Stimulated activated naive B cell treated with anti-CD40 and anti-IgM and Interleukin-4, amounts not matched to agents 10 μg/mL and 1 μg/mL and 100 μg/mL, for 72 hours (primary cell): ENCODE measurements at regions not wholly inside any gene's neighbourhood (a gene's known extent, or its start where the extent isn't known, plus 50 kb on each side); places are given as distances from the start of the nearest gene placed in this dataset.
"Not testable (repeated sequence)": the region's sequence is repeated elsewhere in the genome, so short reads cannot be mapped to it uniquely, and the experiment has no call there.

Experiments
- ATAC-seq, 2 donors: fragments of 150-1000 bp; cut with Tn5 transposase; replicated peaks; 2 replicates each; pipeline ENCODE4 v1.10.0; 2021; ENCODE audit warnings: moderate library complexity in 1 of 2
- DNase-seq: peaks from one replicate; pipeline ENCODE4 v3.0.0; 2021
- H3K27ac Mint-ChIP-seq: one replicate; pipeline ENCODE4 v1.8.0; 2022; ENCODE audit warnings: mild to moderate bottlenecking, mixed read lengths
- H3K27me3 Mint-ChIP-seq, 2 donors: one replicate each; pipeline ENCODE4 v1.8.0; 2022; ENCODE audit warnings: mixed read lengths in 2 of 2
- H3K36me3 Mint-ChIP-seq, 2 donors: one replicate each; pipeline ENCODE4 v1.8.0; 2022; ENCODE audit warnings: mixed read lengths in 2 of 2, mild to moderate bottlenecking in 1 of 2
- H3K4me1 Mint-ChIP-seq, 2 donors: one replicate each; pipeline ENCODE4 v1.8.0; 2022; ENCODE audit warnings: mixed read lengths in 2 of 2, mild to moderate bottlenecking in 1 of 2
- H3K4me3 Mint-ChIP-seq, 2 donors: one replicate each; pipeline ENCODE4 v1.8.0; 2022; ENCODE audit warnings: mild to moderate bottlenecking in 2 of 2, mixed read lengths in 2 of 2, moderate library complexity in 1 of 2
- H3K9me3 Mint-ChIP-seq, 2 donors: one replicate each; pipeline ENCODE4 v1.8.0; 2022; ENCODE audit warnings: mixed read lengths in 2 of 2, mild to moderate bottlenecking in 1 of 2

DNA sequence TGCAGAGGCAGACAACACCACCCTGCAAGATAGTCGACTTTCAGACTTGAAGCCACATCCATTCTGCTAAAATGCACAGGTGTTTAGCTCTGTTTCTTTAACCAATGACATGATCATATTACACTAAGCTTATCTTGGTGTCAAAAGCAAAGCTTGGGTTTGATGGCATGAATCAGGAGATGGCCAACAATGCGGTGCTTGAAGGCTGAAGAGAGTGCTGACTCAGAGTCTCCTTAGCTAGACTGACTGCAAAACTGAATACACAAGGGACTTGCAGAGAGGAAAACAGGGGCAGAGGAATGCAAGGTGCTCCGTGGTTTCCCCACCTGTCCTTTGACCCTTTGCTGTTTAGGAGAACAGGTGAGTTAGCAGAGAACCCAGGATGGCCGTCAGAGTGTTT lies 262.6 kb downstream of the SIPA1L2 start:
- no peak overlapping the region for H3K27ac Mint-ChIP-seq
- no peaks in the 10 kb centered on the region for H3K9me3 Mint-ChIP-seq
- H3K27me3 Mint-ChIP-seq: no peaks in the 10 kb centered on the region
- DNase-seq: no peak
- no peaks in the 10 kb centered on the region for H3K4me1 Mint-ChIP-seq
- no peak overlapping the region for H3K4me3 Mint-ChIP-seq
- ATAC-seq: no peak
- no peaks in the 10 kb centered on the region for H3K36me3 Mint-ChIP-seq

DNA sequence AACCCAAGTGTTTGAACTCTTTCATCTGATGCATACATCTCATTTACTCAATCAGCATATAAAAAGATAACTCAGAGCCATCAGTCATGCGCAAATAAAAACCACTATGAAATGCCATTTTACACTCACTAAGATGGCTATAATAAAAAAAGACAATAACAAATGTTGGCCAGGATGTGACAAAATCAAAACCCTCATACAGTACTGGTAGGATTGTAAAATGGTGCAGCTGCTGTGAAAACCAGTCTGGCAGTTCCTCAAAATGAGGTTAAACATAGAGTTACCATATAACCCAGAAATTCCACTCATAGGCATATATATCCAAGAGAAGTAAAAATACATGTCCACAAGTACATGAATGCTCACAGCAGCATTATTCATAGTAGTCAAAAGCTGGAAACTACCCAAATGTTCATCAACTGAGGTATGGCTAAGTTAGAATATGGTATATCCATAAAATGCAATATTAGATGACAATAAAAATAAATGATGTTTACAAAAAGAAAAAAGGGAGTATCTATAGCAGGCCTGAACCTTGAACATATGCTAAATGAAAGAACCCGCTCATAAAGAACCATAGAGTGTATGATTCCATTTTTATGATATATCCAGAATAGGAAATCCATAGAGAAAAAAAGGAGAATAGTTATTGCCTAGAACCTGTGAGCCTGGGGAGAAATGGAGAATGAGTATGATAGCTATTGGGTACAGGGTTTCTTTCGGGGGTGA lies 265.1 kb downstream of the SIPA1L2 start:
- H3K4me1 Mint-ChIP-seq: no peaks in the 10 kb centered on the region
- ATAC-seq (no peak), DNase-seq (no peak)
- H3K36me3 Mint-ChIP-seq: no peaks in the 10 kb centered on the region
- H3K27me3 Mint-ChIP-seq: no peaks in the 10 kb centered on the region
- no peak overlapping the region for H3K27ac Mint-ChIP-seq
- H3K9me3 Mint-ChIP-seq: no peaks in the 10 kb centered on the region
- H3K4me3 Mint-ChIP-seq: no peak overlapping the region

DNA sequence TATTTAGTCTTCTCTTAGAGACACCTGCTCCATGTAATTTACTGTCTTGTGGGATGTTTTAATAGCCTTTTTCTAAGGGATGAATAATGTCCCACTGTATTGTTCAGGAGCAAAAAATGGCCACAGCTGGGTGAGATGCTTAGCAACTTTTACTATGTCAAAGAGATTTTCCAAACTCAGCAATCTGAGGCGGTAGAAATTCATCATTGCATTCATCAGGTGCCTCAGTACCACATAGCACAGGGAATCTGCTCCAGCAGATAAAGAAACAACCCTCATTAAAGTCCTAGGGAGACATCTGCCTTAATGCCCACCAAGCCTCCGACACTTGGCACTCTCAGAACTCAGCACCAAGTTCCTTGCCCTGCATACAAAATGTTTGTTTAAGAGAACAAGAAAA lies 266.9 kb downstream of the SIPA1L2 start:
- no peaks in the 10 kb centered on the region for H3K9me3 Mint-ChIP-seq
- ATAC-seq (no peak), DNase-seq (no peak)
- no peak overlapping the region for H3K27ac Mint-ChIP-seq
- no peaks in the 10 kb centered on the region for H3K27me3 Mint-ChIP-seq
- no peaks in the 10 kb centered on the region for H3K36me3 Mint-ChIP-seq
- H3K4me1 Mint-ChIP-seq: no peaks in the 10 kb centered on the region
- no peak overlapping the region for H3K4me3 Mint-ChIP-seq

DNA sequence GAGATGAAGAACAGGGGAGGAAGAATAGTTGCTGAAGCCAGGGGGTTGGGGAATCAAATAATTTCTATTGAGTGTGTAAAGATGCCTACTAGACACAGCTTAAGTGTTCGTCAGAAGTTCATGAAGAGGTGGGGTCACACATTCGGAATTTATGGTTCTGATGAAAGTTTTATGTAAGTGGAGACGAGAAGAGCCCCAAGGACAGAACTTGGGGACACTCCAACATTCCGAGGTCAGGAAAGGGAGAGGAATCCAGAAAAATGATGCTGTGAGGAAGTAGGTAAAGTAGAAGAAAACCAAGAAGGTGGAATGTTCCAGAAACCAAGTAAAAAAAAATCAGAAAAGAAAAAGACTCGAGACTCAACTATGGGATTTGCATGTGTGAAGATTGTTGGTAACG lies 272.5 kb downstream of the SIPA1L2 start:
- no peak overlapping the region for H3K4me3 Mint-ChIP-seq
- DNase-seq: no peak
- no peak for ATAC-seq

DNA sequence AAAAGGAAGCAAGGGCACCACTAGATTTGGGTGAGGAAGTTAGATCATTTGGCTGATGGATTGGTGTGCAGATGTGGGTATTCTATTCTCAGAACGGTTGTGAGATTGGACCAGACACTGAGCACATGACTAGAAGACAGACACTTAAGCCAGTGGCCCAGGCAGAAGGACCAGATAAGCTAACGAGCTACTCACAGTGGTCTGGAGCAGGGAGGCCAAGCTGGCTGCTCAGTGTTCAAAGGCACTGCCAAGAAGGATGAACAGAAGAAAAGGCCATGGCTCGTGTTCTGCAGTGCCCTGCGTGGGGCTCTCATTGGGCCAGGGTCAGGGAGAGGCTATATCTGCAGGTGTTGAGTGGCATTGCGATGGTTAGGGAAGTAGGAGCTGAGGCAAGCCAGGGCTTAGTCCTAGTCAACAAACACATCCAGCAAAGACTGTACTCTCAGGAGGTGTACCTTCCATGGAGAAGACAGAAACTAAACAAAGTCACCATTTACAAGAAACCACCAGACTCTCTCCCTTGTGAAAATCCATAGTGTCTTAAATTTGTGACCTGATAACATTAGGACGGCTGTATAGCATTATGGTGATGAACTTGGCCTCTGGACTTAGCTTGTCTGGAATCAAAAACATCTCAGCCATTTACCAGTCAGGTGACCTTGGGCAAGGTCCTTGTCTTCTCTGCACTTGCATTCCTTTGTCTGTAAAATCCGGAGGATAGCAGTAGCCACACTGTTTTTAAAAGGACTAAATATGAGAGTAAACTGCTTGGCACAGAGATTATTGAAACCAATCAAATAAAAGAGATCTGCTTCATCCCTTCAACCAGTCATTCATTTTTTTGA lies 274.5 kb downstream of the SIPA1L2 start:
- H3K36me3 Mint-ChIP-seq: no peaks in the 10 kb centered on the region
- H3K27me3 Mint-ChIP-seq: peaks cover 5 to 8% of the 10 kb centered on the region in 2 donors
- H3K27ac Mint-ChIP-seq: no peak overlapping the region
- H3K4me3 Mint-ChIP-seq: no peak overlapping the region
- no peaks in the 10 kb centered on the region for H3K4me1 Mint-ChIP-seq
- ATAC-seq: no peak
- no peak for DNase-seq
- no peaks in the 10 kb centered on the region for H3K9me3 Mint-ChIP-seq

More for the DNA sequence above, 272.5 kb downstream of the SIPA1L2 start:
- Mint-ChIP-seq H3K27ac (no peak overlapping the region), H3K36me3 (no peaks in the 10 kb centered on the region), H3K27me3 (peaks cover 0 to 8% of the 10 kb centered on the region in 2 donors), H3K4me1 (no peaks in the 10 kb centered on the region), H3K9me3 (no peaks in the 10 kb centered on the region)

DNA sequence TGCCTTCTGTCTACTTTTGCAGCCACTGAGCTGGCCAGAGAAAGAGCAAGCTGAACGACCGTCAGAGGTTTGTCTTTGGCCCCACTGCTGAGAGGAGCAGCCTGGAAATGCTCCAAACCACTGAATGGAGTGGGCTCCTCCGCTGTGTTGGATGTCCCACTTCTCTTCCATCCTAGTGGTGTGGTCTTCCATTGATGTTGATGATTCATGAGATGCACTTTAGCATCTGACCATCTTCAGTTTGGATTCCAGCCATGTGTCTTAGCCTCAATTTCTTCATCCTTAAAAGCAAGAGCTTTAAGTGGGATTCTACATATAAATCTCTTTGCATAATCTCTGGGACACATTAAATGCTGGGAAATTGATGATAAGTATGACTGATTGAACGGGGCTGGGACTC lies 276.9 kb downstream of the SIPA1L2 start:
- H3K4me1 Mint-ChIP-seq: no peaks in the 10 kb centered on the region
- no peak overlapping the region for H3K27ac Mint-ChIP-seq
- H3K36me3 Mint-ChIP-seq: no peaks in the 10 kb centered on the region
- no peak for DNase-seq
- H3K27me3 Mint-ChIP-seq: peaks cover 5 to 8% of the 10 kb centered on the region in 2 donors
- no peak for ATAC-seq
- H3K4me3 Mint-ChIP-seq: no peak overlapping the region
- no peaks in the 10 kb centered on the region for H3K9me3 Mint-ChIP-seq

DNA sequence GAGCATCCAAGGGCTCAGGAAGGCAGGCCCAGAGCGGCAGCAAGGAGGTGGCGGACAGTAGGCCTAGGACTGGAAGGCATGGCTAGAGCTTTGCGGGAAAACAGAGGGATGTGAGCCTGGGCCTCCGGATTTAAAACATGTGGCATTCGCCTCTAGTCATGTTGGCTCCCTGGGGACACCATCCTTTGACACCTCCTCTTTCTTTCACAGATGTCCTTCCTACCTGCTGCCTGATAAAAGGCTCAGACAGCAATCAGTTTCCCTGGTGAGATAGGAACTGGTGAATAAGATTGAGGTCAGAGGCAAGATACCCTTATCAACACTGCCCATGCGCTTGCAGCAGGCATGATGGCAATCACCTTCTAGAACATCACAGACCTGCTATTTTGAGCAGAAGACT lies 277.6 kb downstream of the SIPA1L2 start:
- ATAC-seq: no peak
- no peaks in the 10 kb centered on the region for H3K9me3 Mint-ChIP-seq
- H3K36me3 Mint-ChIP-seq: no peaks in the 10 kb centered on the region
- no peak overlapping the region for H3K4me3 Mint-ChIP-seq
- H3K4me1 Mint-ChIP-seq: no peaks in the 10 kb centered on the region
- no peak overlapping the region for H3K27ac Mint-ChIP-seq
- peaks cover 5 to 8% of the 10 kb centered on the region in 2 donors for H3K27me3 Mint-ChIP-seq
- no peak for DNase-seq

DNA sequence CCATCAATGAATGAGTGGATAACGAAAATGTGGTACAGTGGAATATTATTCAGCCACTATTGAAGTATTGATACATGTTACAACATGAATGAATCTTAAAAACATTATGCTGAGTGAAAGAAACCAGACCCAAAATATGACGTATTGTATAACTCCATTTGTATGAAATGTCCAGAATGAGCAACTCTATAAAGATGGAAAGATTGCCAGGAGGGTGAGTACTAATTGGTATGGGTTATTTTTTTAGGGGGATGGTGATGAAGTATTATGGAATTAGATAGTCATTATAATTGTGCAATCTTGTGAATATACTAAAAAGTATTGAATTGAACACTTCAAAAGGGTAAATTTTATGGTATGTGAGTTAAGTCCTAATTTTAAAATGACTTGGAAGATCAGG lies 278.6 kb downstream of the SIPA1L2 start:
- Mint-ChIP-seq H3K27me3 (peaks cover 5 to 8% of the 10 kb centered on the region in 2 donors), H3K4me1 (no peaks in the 10 kb centered on the region), H3K36me3 (no peaks in the 10 kb centered on the region), H3K4me3 (no peak overlapping the region), H3K27ac (no peak overlapping the region), H3K9me3 (no peaks in the 10 kb centered on the region)
- DNase-seq (no peak), ATAC-seq (no peak)

DNA sequence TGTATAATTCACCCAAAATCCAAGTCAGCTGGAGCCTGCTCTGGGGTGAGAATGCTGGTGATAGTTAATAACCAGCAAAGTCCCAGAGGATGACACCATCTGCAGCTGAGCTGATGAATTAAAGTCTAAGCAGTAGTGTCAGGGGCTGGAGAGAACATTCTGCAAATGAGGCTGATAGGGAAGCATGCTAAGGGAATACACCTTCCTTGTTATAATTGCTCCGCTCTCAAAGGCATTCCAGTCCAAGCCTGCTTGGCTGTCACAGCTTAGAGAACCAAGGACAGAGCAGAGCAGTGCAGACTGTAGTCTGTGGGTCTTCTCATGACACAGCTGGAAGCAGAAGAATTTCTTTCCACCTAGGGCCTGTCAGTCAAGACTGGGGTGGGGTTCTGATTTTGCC lies 283.1 kb downstream of the SIPA1L2 start:
- H3K9me3 Mint-ChIP-seq: peaks cover 0 to 3% of the 10 kb centered on the region in 2 donors
- H3K4me1 Mint-ChIP-seq: no peaks in the 10 kb centered on the region
- peaks cover 0 to 4% of the 10 kb centered on the region in 2 donors for H3K27me3 Mint-ChIP-seq
- H3K4me3 Mint-ChIP-seq: no peak overlapping the region
- H3K27ac Mint-ChIP-seq: no peak overlapping the region
- no peaks in the 10 kb centered on the region for H3K36me3 Mint-ChIP-seq
- ATAC-seq (no peak), DNase-seq (no peak)

DNA sequence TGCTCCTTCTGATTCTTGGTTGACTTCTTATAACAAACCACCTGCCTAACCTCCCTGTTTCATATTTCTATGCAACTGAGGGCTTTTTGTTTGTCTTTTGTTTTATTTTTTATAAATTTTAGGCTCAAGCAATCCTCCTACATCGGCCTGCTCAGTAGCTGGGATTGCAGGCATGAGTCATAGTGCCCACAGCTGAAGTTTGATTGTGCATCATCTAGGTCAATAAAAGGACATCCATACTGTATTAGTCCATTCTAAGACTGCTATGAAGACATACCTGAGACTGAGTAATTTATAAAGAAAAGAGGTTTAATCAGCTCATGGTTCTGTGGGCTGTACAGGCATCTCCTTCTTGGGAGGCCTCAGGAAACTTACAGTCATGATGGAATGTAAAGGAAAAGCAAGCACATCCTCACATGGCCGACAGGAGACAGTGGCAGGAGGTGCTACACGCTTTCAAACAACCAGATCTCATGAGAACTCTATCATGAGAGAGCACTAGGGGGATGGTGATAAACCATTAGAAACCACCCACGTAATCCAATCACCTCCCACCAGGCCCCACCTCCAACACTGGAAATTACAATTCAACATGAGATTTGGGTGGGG lies 285.0 kb downstream of the SIPA1L2 start:
- no peaks in the 10 kb centered on the region for H3K4me1 Mint-ChIP-seq
- no peak overlapping the region for H3K27ac Mint-ChIP-seq
- H3K36me3 Mint-ChIP-seq: no peaks in the 10 kb centered on the region
- no peak overlapping the region for H3K4me3 Mint-ChIP-seq
- no peak for ATAC-seq
- H3K9me3 Mint-ChIP-seq: peaks cover 0 to 3% of the 10 kb centered on the region in 2 donors
- peaks cover 0 to 3% of the 10 kb centered on the region in 2 donors for H3K27me3 Mint-ChIP-seq
- no peak for DNase-seq

DNA sequence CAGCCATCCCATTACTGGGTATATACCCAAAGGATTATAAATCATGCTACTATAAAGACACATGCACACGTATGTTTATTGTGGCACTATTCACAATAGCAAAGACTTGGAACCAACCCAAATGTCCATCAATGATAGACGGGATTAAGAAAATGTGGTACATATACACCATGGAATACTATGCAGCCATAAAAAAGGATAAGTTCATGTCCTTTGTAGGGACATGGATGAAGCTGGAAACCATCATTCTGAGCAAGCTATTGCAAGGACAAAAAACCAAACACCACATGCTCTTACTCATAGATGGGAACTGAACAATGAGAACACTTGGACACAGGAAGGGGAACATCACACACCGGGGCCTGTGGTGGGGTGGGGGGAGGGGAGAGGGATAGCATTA lies 285.7 kb downstream of the SIPA1L2 start:
- not testable (repeated sequence) for H3K27ac Mint-ChIP-seq, H3K27me3 Mint-ChIP-seq, H3K9me3 Mint-ChIP-seq, DNase-seq, H3K36me3 Mint-ChIP-seq, H3K4me1 Mint-ChIP-seq, ATAC-seq, H3K4me3 Mint-ChIP-seq

DNA sequence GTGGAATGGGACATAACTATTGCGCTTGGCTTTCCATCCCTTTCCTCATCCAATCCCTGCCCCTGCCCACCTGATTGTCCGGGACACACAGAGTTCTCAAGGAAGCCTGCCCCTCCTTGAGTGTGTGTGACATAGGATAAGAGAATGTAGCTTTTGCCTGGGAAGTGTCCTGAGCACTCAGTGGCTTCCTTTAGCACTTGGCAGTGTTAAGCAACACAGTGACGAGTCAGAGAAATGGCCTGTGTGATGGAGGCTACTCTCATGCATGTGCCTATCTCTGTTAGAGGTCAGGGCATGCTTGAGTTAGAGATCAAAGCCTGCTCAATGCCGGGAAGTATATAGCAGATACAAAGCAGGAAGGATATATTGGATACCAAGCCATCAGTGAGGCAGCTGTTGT lies 289.5 kb downstream of the SIPA1L2 start:
- Mint-ChIP-seq H3K4me1 (no peaks in the 10 kb centered on the region), H3K9me3 (peaks cover 0 to 2% of the 10 kb centered on the region in 2 donors), H3K27me3 (peaks cover 4 to 5% of the 10 kb centered on the region in 2 donors), H3K36me3 (no peaks in the 10 kb centered on the region), H3K4me3 (no peak overlapping the region), H3K27ac (no peak overlapping the region)
- no peak for ATAC-seq
- no peak for DNase-seq

DNA sequence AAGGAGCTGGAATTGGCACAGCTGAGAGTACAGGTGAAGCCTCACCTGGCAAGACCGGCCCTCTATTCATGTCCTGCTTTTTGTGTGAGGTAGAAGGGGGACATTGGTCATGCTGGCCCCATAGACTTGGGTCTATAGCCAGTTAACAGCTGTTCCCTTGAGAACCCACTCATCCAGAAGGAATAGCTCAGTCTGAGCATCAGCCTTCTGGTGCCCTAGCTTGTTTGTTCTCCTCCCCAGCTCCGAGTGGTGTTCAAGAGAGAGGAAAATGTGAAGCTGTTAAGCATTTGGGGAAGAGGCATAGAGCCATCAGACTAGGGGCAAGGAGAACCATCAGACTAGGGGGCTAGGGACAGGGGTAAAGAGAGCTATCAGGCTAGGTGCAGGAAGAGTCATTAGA lies 290.9 kb downstream of the SIPA1L2 start:
- no peak overlapping the region for H3K27ac Mint-ChIP-seq
- ATAC-seq (no peak), DNase-seq (no peak)
- H3K9me3 Mint-ChIP-seq: no peaks in the 10 kb centered on the region
- no peaks in the 10 kb centered on the region for H3K36me3 Mint-ChIP-seq
- H3K4me3 Mint-ChIP-seq: no peak overlapping the region
- H3K4me1 Mint-ChIP-seq: no peaks in the 10 kb centered on the region
- peaks cover 4 to 5% of the 10 kb centered on the region in 2 donors for H3K27me3 Mint-ChIP-seq

DNA sequence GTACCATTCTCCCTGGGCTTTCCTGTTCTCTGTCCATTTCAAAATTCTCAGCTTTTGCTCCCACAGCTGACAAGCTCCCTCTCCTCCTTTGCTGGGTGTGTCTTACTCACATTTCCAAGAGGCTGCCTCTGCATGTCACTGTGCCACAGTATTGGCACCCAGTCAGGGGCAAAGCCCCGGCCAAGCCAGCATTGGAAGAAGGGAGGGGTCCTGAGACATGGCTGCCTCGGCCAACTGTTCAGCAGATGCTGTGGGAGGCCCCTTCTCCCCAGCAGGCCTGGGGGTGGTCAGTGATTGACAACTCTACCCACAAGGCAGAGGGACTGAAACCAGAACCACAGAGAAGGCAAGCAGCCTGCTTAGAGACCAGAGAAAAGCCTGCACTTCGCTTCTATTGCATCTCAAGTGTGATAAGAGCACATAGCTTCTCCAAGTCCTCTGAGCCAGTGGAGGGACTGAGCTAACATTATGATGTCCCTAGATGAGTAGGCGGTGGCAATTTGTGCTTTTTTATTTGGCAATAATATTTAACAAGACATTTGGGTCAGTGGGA lies 294.1 kb downstream of the SIPA1L2 start:
- H3K27ac Mint-ChIP-seq: no peak overlapping the region
- ATAC-seq: no peak

More for the DNA sequence above, 294.1 kb downstream of the SIPA1L2 start:
- Mint-ChIP-seq H3K36me3 (no peaks in the 10 kb centered on the region), H3K4me3 (no peak overlapping the region), H3K27me3 (peaks cover 4 to 5% of the 10 kb centered on the region in 2 donors), H3K4me1 (no peaks in the 10 kb centered on the region), H3K9me3 (peaks cover 0 to 2% of the 10 kb centered on the region in 2 donors)
- DNase-seq: no peak
